GM19324 (cell line): ENCODE measurements at regions not wholly inside any gene's neighbourhood (a gene's known extent, or its start where the extent isn't known, plus 50 kb on each side); places are given as distances from the start of the nearest gene placed in this dataset.

Experiments used
- ATAC-seq: cut with Tn5 transposase; IDR thresholded peaks from one replicate; pipeline ENCODE4 v1.9.1; 2021; ENCODE audit warnings: mild to moderate bottlenecking, moderate library complexity; ENCODE audit not compliant: unreplicated experiment, low FRiP score

- ATAC-seq, result no peak
These were observed 375.1 kb upstream of the DDHD1 start for GRCh38 chr14:53528185-53528671.

GRCh38 chr14:53526200-53526599 lies 373.1 kb upstream of the DDHD1 start:
- no peak for ATAC-seq

GRCh38 chr14:53525608-53526007 lies 372.5 kb upstream of the DDHD1 start:
- no peak for ATAC-seq

GRCh38 chr14:53524391-53524790 lies 371.3 kb upstream of the DDHD1 start:
- ATAC-seq, result no peak

GRCh38 chr14:53523226-53523625 lies 370.1 kb upstream of the DDHD1 start:
- ATAC-seq, result no peak

GRCh38 chr14:53520078-53520928 lies 367.2 kb upstream of the DDHD1 start:
- ATAC-seq, result no peak

- no peak for ATAC-seq
These were observed 366.0 kb upstream of the DDHD1 start for GRCh38 chr14:53519137-53519536.

- no peak for ATAC-seq
These were observed 364.3 kb upstream of the DDHD1 start for GRCh38 chr14:53517270-53517960.

GRCh38 chr14:53516261-53516774 lies 363.2 kb upstream of the DDHD1 start:
- ATAC-seq, result no peak

- no peak for ATAC-seq
These were observed 362.2 kb upstream of the DDHD1 start for GRCh38 chr14:53515276-53515675.

- no peak for ATAC-seq
These were observed 361.1 kb upstream of the DDHD1 start for GRCh38 chr14:53514197-53514596.

GRCh38 chr14:53510281-53510912 lies 357.3 kb upstream of the DDHD1 start:
- no peak for ATAC-seq

- ATAC-seq, result no peak
These were observed 356.4 kb upstream of the DDHD1 start for GRCh38 chr14:53509276-53510244.

- ATAC-seq, result no peak
These were observed 348.5 kb upstream of the DDHD1 start for GRCh38 chr14:53501361-53502211.

- no peak for ATAC-seq
These were observed 347.1 kb upstream of the DDHD1 start for GRCh38 chr14:53500191-53500590.

- no peak for ATAC-seq
These were observed 343.5 kb upstream of the DDHD1 start for GRCh38 chr14:53496668-53497067.

- ATAC-seq, result no peak
These were observed 342.8 kb upstream of the DDHD1 start for GRCh38 chr14:53495846-53496343.

GRCh38 chr14:53494587-53494986 lies 341.5 kb upstream of the DDHD1 start:
- ATAC-seq, result no peak

GRCh38 chr14:53493860-53494259 lies 340.7 kb upstream of the DDHD1 start:
- ATAC-seq, result no peak
